Muscle of arm (tissue), 1 donor: ENCODE measurements at regions not wholly inside any gene's neighbourhood (a gene's known extent, or its start where the extent isn't known, plus 50 kb on each side); places are given as distances from the start of the nearest gene placed in this dataset.

Experiments used
- DNase-seq: peaks from one replicate; pipeline ENCODE4 v3.0.0-alpha.2; 2013

GRCh38 chr6:95357380-95358020 is 219.8 kb upstream of the MANEA start:
- DNase-seq = no peak

GRCh38 chr6:95364016-95364604 is 213.2 kb upstream of the MANEA start:
- no peak for DNase-seq

- DNase-seq = no peak
Observed at GRCh38 chr6:95365454-95365853, 211.9 kb upstream of the MANEA start.

- DNase-seq = no peak
Observed at GRCh38 chr6:95366414-95366813, 210.9 kb upstream of the MANEA start.

GRCh38 chr6:95383878-95384277 is 193.5 kb upstream of the MANEA start:
- DNase-seq = no peak

- no peak for DNase-seq
Observed at GRCh38 chr6:95384988-95385387, 192.3 kb upstream of the MANEA start.

GRCh38 chr6:95387845-95388244 is 189.5 kb upstream of the MANEA start:
- no peak for DNase-seq

GRCh38 chr6:95404777-95405176 is 172.6 kb upstream of the MANEA start:
- DNase-seq = no peak

- DNase-seq = no peak
Observed at GRCh38 chr6:95408111-95408510, 169.2 kb upstream of the MANEA start.

GRCh38 chr6:95410168-95410567 is 167.2 kb upstream of the MANEA start:
- DNase-seq = no peak

- DNase-seq = no peak
Observed at GRCh38 chr6:95413789-95414188, 163.5 kb upstream of the MANEA start.

- DNase-seq = no peak
Observed at GRCh38 chr6:95417856-95418255, 159.5 kb upstream of the MANEA start.

- no peak for DNase-seq
Observed at GRCh38 chr6:95420792-95421191, 156.5 kb upstream of the MANEA start.

- no peak for DNase-seq
Observed at GRCh38 chr6:95423331-95423730, 154.0 kb upstream of the MANEA start.

GRCh38 chr6:95431637-95432228 is 145.6 kb upstream of the MANEA start:
- peak; percentile 25 for DNase-seq

GRCh38 chr6:95439741-95440140 is 137.6 kb upstream of the MANEA start:
- no peak for DNase-seq

GRCh38 chr6:95448208-95448607 is 129.1 kb upstream of the MANEA start:
- no peak for DNase-seq

- DNase-seq = no peak
Observed at GRCh38 chr6:95469511-95469910, 107.8 kb upstream of the MANEA start.

GRCh38 chr6:95478941-95479340 is 98.4 kb upstream of the MANEA start:
- DNase-seq = no peak

GRCh38 chr6:95487817-95488216 is 89.5 kb upstream of the MANEA start:
- no peak for DNase-seq

GRCh38 chr6:95489185-95489863 is 88.0 kb upstream of the MANEA start:
- no peak for DNase-seq

- no peak for DNase-seq
Observed at GRCh38 chr6:95496769-95497426, 80.4 kb upstream of the MANEA start.
